GM10248 (cell line): ENCODE measurements at regions not wholly inside any gene's neighbourhood (a gene's known extent, or its start where the extent isn't known, plus 50 kb on each side); places are given as distances from the start of the nearest gene placed in this dataset.

ENCODE experiments used
- CTCF ChIA-PET: fragments of 300-600 bp; sonication (Branson Sonifier 250); formaldehyde crosslinking; extraction: SDS; loops from one replicate; lab custom pipeline; 2021; ENCODE audit warnings: antibody characterized with exemption; lab: Yijun Ruan, JAX
- POLR2A ChIA-PET: fragments of 350-650 bp; sonication (Branson Sonifier 250); formaldehyde crosslinking; extraction: SDS; loops from one replicate; lab custom pipeline; 2020; ENCODE audit warnings: antibody characterized with exemption; lab: Yijun Ruan, JAX
- DNase-seq: peaks from one replicate; pipeline ENCODE4 v3.0.0; 2012; ENCODE audit errors: extremely low spot score
- CTCF ChIP-seq: IDR thresholded peaks from 2 replicates; pipeline ENCODE4 v1.5.1; 2012; ENCODE audit warnings: mild to moderate bottlenecking, low read depth; ENCODE audit errors: extremely low read depth, missing control alignments, control extremely low read depth

- DNase-seq = no peak
- no peak for TF ChIP-seq CTCF
- POLR2A ChIA-PET = no interaction called here
- CTCF ChIA-PET = interaction anchor here (0.8 kb wide), 1 partner anchor 9 kb away, joined by 3 read pairs; no protein-coding TSS in a partner anchor
Observed at GRCh38 chr1:225720937-225721336, 56.7 kb upstream of the SRP9 start.

DNA sequence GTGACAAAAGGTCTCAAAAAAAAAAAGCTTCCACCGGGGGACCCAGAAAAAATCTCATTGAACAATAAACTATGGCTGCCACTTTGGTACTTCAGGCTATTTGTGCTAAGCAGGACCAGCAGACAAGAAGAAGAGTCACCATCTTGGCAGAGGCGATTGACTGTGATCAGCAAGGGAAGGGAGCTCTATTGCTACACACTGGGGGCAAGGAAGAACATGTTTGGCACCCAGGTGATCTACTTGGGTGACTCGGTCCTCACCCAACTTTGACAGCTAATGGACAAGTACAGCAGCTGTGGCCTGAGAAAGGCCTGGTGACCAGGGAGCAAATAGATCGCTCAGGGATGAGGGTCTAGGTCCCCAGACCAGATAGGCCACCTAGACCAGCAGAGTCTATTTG, 53.4 kb upstream of the SRP9 start:
- POLR2A ChIA-PET = no interaction called here
- no peak for DNase-seq
- TF ChIP-seq CTCF = no peak
- CTCF ChIA-PET = interaction anchor here (1.0 to 1.8 kb wide), 2 partner anchors 9 to 14 kb away, joined by 3 to 7 read pairs; no protein-coding TSS in a partner anchor
